ENCODE measurements at regions not wholly inside any gene's neighbourhood (a gene's known extent, or its start where the extent isn't known, plus 50 kb on each side); places are given as distances from the start of the nearest gene placed in this dataset.

- TF ChIP-seq CTCF (IDR thresholded peaks at IDR 0.05 in 2 of 3, conservative IDR thresholded peaks at IDR 0.05 in 1 of 3; ENCODE audit: insufficient read depth in 2 of 3, low read depth in 1 of 3, low read length in 3 of 3) (no peak), POLR2A (conservative IDR thresholded peaks at IDR 0.05) (no peak), LARP7 (IDR thresholded peaks at IDR 0.05) (no peak), ZNF124 (CRISPR knock-in tag; IDR thresholded peaks at IDR 0.05) (no peak), CAMTA2 (CRISPR knock-in tag; conservative IDR thresholded peaks at IDR 0.05) (no peak), ZHX1 (conservative IDR thresholded peaks at IDR 0.05; ENCODE audit: low read length) (no peak), POLR2AphosphoS2 (IDR thresholded peaks at IDR 0.05; ENCODE audit: low read length) (no peak)
These were observed 224.7 kb downstream of the MFSD1 start for GRCh38 chr3:159026510-159026909.
